Retinal pigment epithelial cell (primary cell): ENCODE measurements at regions not wholly inside any gene's neighbourhood (a gene's known extent, or its start where the extent isn't known, plus 50 kb on each side); places are given as distances from the start of the nearest gene placed in this dataset.

Experiments
- DNase-seq: peaks from one replicate; pipeline ENCODE4 v3.0.0-alpha.2; 2010; ENCODE audit warnings: low read depth
- H3K4me3 ChIP-seq: 2 replicates; pipeline ENCODE4 v1.5.1; 2011; ENCODE audit warnings: mild to moderate bottlenecking, low read length, control low read depth, moderate library complexity
- TF ChIP-seq, protein P1 (sequence below): conservative IDR thresholded peaks from 2 replicates; pipeline ENCODE4 v1.5.1; 2011; ENCODE audit warnings: low read depth, low read length, control low read depth, inconsistent platforms

DNA sequence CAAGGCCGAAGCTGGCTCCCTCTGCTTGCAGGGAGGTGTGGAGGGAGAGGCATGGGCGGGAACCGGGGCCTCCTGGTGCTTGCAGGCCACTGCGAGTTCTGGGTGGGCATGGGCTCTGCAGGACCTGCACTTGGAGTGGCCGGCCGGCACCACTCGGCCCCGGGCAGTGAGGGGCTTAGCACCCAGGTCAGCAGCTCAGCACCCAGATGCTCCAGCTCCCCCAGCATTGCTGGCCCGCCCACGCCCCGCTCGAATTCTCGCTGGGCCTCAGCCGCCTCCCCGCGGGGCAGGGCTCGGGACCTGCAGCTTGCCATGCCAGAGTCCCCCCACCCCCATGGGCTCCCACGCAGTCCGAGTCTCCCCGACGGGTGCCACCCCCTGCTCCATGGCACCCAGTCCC, 176.2 kb upstream of the FAM98A start:
- no peak overlapping the region for H3K4me3 ChIP-seq
- TF ChIP-seq, protein P1, sequence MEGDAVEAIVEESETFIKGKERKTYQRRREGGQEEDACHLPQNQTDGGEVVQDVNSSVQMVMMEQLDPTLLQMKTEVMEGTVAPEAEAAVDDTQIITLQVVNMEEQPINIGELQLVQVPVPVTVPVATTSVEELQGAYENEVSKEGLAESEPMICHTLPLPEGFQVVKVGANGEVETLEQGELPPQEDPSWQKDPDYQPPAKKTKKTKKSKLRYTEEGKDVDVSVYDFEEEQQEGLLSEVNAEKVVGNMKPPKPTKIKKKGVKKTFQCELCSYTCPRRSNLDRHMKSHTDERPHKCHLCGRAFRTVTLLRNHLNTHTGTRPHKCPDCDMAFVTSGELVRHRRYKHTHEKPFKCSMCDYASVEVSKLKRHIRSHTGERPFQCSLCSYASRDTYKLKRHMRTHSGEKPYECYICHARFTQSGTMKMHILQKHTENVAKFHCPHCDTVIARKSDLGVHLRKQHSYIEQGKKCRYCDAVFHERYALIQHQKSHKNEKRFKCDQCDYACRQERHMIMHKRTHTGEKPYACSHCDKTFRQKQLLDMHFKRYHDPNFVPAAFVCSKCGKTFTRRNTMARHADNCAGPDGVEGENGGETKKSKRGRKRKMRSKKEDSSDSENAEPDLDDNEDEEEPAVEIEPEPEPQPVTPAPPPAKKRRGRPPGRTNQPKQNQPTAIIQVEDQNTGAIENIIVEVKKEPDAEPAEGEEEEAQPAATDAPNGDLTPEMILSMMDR: no peak
- no peak for DNase-seq

DNA sequence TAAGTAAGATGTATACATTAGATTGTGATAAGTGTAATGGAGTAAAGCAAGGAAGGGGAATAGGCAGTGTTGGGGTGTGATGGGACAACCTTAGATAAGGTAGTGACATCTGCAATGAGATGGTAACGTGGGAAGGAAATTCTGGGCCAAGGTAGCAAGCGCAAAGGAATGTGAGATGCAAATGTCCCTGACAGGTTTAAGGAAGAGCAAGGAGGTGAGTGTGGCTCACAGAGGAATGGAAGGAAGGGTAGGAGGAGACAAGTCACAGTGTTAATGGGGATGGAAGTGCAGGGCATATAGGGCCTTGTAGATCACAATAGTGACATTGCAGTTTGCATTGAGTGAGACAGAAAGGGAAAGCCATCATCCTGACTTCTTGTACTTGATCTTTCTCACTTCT, 170.9 kb upstream of the FAM98A start:
- TF ChIP-seq, protein P1: no peak
- H3K4me3 ChIP-seq: no peak overlapping the region
- DNase-seq: no peak

DNA sequence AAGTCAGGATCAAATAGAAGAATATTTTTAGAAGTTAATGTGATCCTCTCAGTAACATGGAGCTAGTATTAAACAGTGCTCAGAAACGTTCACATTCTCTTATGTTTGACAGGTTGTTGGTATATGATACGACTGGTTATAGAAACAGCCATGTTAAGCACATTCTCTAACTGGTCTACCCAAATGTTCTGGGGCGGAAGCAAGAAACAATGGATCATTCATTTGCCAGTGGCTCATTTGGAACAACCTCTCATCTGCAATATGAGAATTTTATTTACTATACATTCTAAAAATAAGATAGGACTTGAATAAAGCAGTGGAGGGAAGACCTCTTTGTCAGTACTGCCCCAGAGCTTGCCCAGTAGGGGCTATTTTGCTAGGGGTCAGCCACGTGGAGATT, 167.1 kb upstream of the FAM98A start:
- no peak overlapping the region for H3K4me3 ChIP-seq
- no peak for DNase-seq
- TF ChIP-seq, protein P1: no peak

DNA sequence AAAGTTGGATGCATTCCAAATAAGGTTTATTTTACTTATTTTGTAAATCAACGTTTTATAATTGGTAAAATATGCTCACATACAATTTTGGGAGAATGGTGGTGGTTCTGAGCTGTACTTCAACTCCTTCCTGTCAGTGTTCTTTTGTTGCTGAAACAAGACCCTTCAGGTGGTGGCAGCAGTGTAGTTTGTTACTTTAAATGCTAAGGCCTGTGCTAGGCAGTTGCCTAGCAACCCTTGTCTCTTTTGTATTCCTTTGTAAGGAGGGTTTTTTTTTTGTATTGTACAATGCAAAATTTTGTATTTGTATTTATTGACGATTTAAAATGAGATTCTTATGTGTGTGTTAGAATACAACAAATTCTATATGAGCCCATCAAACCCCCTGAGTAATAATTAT, 166.0 kb upstream of the FAM98A start:
- H3K4me3 ChIP-seq: no peak overlapping the region
- no peak for DNase-seq
- TF ChIP-seq, protein P1: no peak

DNA sequence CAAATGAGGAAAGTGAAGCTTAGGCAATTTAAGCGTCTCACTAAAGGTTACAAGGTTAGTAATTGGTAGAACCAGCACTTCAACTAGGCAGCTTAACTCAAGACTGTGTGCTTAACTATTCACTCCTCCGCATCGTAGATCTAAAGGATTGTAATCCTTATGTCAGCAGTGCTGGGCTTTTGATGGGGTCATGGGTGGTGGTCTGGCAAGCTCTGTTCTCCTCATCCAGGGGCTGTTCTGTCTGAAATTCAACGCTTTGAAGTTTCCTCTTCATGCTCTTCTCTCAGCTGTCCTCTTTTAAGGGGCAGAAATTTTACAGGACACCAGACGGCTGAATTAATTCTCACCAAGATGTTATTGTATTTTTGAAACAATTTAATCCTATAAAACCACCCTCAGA, 165.5 kb upstream of the FAM98A start:
- H3K4me3 ChIP-seq: no peak overlapping the region
- TF ChIP-seq, protein P1: no peak
- DNase-seq: no peak

DNA sequence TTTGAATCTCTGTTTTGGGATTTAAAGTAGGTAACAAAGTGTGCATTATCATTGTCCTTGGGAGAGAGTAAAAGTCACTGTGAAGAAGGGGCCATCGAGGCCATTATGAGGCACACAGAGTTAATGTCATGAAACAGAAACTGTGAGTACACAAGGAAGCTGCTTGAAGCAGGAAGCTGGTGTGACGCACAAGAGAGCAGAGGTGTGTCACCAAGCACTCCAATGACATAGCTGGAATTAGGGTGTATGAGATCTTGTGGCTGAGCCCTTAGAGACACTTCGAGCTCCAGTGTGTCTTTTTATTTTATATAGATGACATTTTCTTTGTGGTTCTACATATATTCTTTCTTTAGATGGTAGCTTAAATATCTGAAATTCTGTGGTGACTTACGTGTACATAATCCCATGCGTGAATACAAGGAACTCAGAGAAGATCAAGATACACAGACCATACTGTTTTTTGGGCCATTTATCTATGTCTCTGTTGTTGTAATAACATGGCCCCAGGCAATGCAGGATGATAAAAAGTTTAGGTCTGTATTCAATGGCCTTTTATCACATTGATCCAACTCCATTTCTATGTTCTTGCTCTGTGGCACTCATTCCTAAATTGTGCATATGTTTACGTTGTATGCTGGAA, 164.7 kb upstream of the FAM98A start:
- H3K4me3 ChIP-seq: no peak overlapping the region
- DNase-seq: no peak
- TF ChIP-seq, protein P1: no peak

DNA sequence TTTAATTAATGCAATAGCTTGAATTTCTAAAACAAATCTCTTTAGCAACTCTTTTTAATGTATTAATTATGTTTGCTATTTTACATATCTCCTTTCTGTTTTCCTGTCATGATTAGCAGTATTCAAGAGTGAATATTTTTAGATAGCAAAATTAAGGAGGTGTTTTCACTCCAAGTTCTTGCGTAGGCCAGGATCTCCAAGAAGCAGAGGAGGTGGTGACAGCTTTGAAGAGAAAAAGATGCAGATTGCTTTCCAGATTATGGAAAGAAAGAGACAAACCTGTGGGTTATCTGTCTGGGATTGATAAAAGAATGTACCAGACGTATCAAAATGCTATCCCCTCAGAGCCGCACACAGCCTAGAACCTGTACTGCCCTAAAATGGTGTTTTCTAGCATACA, 163.5 kb upstream of the FAM98A start:
- no peak for DNase-seq
- TF ChIP-seq, protein P1: no peak
- H3K4me3 ChIP-seq: no peak overlapping the region
